ENCODE measurements at regions not wholly inside any gene's neighbourhood (a gene's known extent, or its start where the extent isn't known, plus 50 kb on each side); places are given as distances from the start of the nearest gene placed in this dataset.

DNA sequence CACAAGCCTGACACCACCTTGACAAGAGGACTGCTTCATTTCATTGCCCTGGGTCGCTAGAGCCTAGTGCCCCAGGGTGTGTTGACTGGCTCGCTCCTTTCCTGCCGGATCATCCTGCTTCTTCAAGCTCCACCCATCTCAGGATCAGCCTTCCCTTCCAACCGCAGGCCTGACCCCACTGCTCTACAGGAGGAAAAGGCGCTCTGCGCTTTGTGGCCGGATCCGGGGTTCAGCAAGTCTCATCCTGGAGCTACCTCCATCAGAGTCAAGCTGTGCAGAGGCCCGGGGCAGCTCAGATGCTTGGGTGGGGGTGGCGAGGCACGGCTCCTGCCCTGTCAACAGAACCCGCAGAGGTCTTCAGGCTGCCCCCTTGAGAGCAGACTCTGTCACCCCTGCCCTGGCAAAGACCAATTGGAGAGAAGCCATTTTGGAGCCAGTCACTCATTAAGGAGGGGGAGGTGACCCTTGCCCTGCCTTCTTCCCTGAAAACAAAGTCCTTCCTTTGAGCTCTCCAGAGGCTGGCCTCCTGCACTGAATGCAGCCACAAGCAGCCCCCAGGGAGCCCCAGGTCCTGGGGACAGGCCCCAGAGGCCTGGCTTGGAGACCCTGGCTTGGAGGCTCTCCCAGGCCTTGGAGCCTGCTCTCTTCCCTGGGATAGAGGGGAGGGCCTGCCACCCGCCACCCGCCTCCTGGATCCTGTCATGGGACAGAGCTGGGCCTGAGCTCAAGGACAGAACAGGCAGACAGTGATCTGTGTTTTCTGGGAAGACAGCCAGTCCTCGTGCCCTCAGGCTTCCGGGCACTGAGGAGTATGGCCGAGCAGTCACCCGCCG, 80.3 kb downstream of the CPN2 start:
- H3K27ac ChIP-seq, result peak overlapping the region; percentile 17
- H3K36me3 ChIP-seq, result no peaks in the 10 kb centered on the region
- H3K27me3 ChIP-seq, result no peaks in the 10 kb centered on the region
- TF ChIP-seq POLR2A (IDR thresholded peaks at IDR 0.05) (no peak), POLR2AphosphoS5 (IDR thresholded peaks at IDR 0.05; ENCODE audit: insufficient read depth in 1 of 2, low read depth in 1 of 2) (peak; percentile 60 to 87)
- peaks cover 58% of the 10 kb centered on the region for H3K4me1 ChIP-seq
- DNase-seq (ENCODE audit: extremely low spot score in 2 of 2), result peak in 1 of 2 donors; percentile 92
- intact Hi-C loops (cut with DNase I), result loop anchor here (5.0 kb wide), 1 partner anchor 269 kb away; no protein-coding TSS in a partner anchor
- H3K4me3 ChIP-seq, result peak overlapping the region in 1 of 2 donors; percentile 7
- H3K9me3 ChIP-seq, result no peaks in the 10 kb centered on the region

DNA sequence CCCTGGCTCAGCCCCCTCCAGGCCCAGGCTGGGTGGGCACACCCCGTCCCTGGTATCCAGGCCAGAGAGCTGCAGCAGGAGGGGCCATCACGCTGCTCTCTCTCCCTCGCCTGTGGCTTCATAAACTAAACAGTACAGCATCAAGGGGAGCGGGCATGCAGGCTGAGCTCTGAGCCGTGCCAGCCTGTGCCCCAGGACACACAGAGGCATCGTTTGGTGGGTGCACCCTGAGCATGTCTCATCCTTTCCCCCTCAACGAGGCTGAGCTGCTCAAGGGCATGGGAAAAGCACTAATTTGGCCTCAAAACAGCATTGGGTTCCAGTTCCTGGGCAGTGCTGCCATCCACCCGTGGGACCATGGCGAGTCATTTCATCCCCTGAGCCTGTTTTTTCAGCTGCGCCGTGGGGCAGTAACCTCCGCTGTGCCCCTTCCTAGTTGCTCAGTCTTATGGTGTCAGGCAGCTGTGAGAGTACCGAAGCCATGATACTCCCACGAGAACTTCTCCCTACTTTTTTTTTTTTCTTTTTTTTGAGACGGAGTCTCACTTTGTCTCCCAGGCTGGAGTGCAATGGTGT, 79.6 kb downstream of the CPN2 start:
- DNase-seq (ENCODE audit: extremely low spot score in 2 of 2), result no peak
- H3K9me3 ChIP-seq, result no peaks in the 10 kb centered on the region
- peak overlapping the region in 1 of 2 donors; percentile 7 for H3K4me3 ChIP-seq
- H3K27ac ChIP-seq, result peak overlapping the region; percentile 33
- H3K4me1 ChIP-seq, result peaks cover 54% of the 10 kb centered on the region
- TF ChIP-seq POLR2AphosphoS5 (IDR thresholded peaks at IDR 0.05; ENCODE audit: insufficient read depth in 1 of 2, low read depth in 1 of 2), result peak in 1 of 2 donors; percentile 50
- TF ChIP-seq, protein P1, sequence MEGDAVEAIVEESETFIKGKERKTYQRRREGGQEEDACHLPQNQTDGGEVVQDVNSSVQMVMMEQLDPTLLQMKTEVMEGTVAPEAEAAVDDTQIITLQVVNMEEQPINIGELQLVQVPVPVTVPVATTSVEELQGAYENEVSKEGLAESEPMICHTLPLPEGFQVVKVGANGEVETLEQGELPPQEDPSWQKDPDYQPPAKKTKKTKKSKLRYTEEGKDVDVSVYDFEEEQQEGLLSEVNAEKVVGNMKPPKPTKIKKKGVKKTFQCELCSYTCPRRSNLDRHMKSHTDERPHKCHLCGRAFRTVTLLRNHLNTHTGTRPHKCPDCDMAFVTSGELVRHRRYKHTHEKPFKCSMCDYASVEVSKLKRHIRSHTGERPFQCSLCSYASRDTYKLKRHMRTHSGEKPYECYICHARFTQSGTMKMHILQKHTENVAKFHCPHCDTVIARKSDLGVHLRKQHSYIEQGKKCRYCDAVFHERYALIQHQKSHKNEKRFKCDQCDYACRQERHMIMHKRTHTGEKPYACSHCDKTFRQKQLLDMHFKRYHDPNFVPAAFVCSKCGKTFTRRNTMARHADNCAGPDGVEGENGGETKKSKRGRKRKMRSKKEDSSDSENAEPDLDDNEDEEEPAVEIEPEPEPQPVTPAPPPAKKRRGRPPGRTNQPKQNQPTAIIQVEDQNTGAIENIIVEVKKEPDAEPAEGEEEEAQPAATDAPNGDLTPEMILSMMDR (IDR thresholded peaks at IDR 0.05), result no peak
- TF ChIP-seq POLR2A (IDR thresholded peaks at IDR 0.05), result no peak
- no peaks in the 10 kb centered on the region for H3K36me3 ChIP-seq
- intact Hi-C loops (cut with DNase I), result loop anchor here (5.0 kb wide), 1 partner anchor 269 kb away; no protein-coding TSS in a partner anchor
- H3K27me3 ChIP-seq, result no peaks in the 10 kb centered on the region

DNA sequence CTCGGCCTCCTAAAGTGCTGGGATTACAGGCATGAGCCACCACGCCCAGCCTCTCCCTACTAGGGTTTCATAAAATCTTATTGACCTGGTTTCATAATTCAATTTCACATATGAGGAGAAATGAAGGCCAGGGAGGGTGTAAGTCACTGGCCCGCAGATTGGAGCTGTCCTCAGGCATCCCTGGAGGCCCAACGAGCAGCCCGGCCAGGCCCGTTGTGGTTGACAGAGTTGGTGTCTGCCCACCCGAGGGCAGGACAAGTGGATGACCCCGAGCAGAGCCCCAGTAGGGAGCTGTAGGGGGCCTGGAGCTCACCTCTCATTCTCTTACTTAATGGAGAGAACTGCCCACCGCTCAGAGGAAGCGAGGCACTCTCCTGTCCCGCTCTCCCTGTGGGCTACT, 78.9 kb downstream of the CPN2 start:
- H3K27ac ChIP-seq, result peak overlapping the region; percentile 33
- H3K27me3 ChIP-seq, result no peaks in the 10 kb centered on the region
- DNase-seq (ENCODE audit: extremely low spot score in 2 of 2), result no peak
- H3K36me3 ChIP-seq, result no peaks in the 10 kb centered on the region
- no peak overlapping the region for H3K4me3 ChIP-seq
- H3K9me3 ChIP-seq, result no peaks in the 10 kb centered on the region
- TF ChIP-seq POLR2AphosphoS5 (IDR thresholded peaks at IDR 0.05; ENCODE audit: insufficient read depth in 1 of 2, low read depth in 1 of 2), result no peak
- TF ChIP-seq POLR2A (IDR thresholded peaks at IDR 0.05), result no peak
- TF ChIP-seq, protein P1 (IDR thresholded peaks at IDR 0.05), result no peak
- H3K4me1 ChIP-seq, result peaks cover 59% of the 10 kb centered on the region
- intact Hi-C loops (cut with DNase I), result loop anchor here (5.0 kb wide), 1 partner anchor 270 kb away; no protein-coding TSS in a partner anchor

DNA sequence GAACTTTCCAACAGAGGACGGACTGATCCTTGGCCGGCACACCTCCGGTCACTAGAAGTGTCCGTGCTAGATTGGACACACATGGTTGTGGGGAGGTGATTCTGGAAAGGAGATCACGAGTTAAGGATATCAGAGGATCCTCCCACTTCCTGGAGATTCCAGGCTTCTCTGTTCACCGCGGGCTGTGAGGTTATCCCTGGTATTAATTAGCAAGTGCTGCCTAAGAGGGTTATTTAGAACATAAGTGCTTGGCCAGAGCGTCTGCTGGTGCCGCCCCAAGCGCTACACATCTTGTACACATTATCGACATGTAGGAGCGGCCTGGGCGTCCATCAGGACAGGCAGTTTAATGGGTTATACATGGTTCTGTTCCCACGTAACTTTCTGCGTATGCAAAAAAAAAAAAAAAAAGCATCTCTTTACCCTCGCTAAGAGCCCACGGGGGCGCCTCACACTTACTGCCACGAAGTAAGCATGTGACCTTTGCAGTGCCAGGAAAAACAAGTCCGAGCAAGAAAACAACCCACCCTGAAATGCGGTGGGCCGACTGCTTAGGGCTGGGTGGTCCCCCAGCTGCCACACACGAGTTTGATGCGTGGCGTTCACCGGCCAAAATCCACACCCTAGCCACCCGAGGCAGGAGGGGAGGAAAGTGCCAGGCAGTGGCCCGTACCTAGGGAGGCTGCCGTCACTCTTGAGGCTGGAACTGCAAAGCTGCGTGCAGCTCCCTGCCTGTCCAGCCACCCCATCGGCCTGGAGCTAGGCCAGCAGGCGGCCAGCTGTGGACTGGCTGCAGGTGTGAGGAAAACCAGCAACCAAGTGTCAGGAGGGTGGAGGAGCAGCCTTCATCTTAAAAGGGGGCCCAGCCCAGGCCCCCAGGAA, 78.0 kb downstream of the CPN2 start:
- no peak for TF ChIP-seq POLR2A (IDR thresholded peaks at IDR 0.05)
- TF ChIP-seq, protein P1 (IDR thresholded peaks at IDR 0.05), result no peak
- no peak for TF ChIP-seq POLR2AphosphoS5 (IDR thresholded peaks at IDR 0.05; ENCODE audit: insufficient read depth in 1 of 2, low read depth in 1 of 2)
- DNase-seq (ENCODE audit: extremely low spot score in 2 of 2), result no peak
- Histone ChIP-seq H3K27ac (peak overlapping the region; percentile 33), H3K9me3 (no peaks in the 10 kb centered on the region), H3K4me3 (no peak overlapping the region), H3K27me3 (no peaks in the 10 kb centered on the region), H3K4me1 (peaks cover 68% of the 10 kb centered on the region), H3K36me3 (no peaks in the 10 kb centered on the region)
- intact Hi-C loops (cut with DNase I), result loop anchor here (5.0 kb wide), 1 partner anchor 271 kb away; no protein-coding TSS in a partner anchor

DNA sequence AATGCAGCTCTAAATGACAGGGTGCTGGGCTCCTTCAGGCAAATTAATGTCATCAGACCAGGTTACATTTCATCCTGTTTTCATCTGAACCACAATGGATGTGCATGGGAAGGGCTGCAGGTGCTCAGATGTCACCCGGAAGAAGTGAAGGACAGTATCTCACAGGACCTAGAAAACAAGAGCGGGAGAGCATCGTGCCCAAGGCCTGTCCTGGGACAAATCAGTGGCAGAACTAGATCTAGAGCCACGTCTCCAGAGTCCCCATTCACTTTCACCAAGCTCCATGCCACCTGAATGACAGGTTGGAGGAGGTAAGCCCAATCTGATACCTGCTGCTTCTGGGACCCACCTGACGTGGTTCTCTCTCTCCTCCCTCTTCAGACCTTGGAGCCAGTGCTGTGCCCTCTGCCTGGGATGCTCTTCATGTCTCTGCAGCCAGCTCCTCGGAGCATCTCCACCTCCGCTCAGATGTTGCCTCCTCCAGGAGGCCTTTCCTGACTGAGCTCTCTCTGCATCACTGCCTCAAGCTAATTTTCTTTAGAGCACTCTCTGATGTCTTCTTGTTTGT, 77.3 kb downstream of the CPN2 start:
- no peaks in the 10 kb centered on the region for H3K9me3 ChIP-seq
- peaks cover 75% of the 10 kb centered on the region for H3K4me1 ChIP-seq
- DNase-seq (ENCODE audit: extremely low spot score in 2 of 2), result no peak
- no peak overlapping the region for H3K27ac ChIP-seq
- intact Hi-C loops (cut with DNase I), result loop anchor here (5.0 kb wide), 1 partner anchor 272 kb away; no protein-coding TSS in a partner anchor
- no peak overlapping the region for H3K4me3 ChIP-seq
- H3K36me3 ChIP-seq, result no peaks in the 10 kb centered on the region
- no peak for TF ChIP-seq POLR2AphosphoS5 (IDR thresholded peaks at IDR 0.05; ENCODE audit: insufficient read depth in 1 of 2, low read depth in 1 of 2)
- TF ChIP-seq, protein P1 (IDR thresholded peaks at IDR 0.05), result no peak
- H3K27me3 ChIP-seq, result no peaks in the 10 kb centered on the region

Measured in vagina (tissue), 2 donors.